GM20000 (cell line): ENCODE measurements at regions not wholly inside any gene's neighbourhood (a gene's known extent, or its start where the extent isn't known, plus 50 kb on each side); places are given as distances from the start of the nearest gene placed in this dataset.
"Not testable (repeated sequence)": the region's sequence is repeated elsewhere in the genome, so short reads cannot be mapped to it uniquely, and the experiment has no call there.

Experiments used
- DNase-seq: peaks from one replicate; pipeline ENCODE4 v3.0.0; 2012; ENCODE audit warnings: low spot score
- TF ChIP-seq, protein P1 (sequence below): IDR thresholded peaks from 2 replicates; pipeline ENCODE4 v1.5.1; 2012; ENCODE audit warnings: mild to moderate bottlenecking, control low read depth; ENCODE audit errors: extremely low read depth, missing control alignments

DNA sequence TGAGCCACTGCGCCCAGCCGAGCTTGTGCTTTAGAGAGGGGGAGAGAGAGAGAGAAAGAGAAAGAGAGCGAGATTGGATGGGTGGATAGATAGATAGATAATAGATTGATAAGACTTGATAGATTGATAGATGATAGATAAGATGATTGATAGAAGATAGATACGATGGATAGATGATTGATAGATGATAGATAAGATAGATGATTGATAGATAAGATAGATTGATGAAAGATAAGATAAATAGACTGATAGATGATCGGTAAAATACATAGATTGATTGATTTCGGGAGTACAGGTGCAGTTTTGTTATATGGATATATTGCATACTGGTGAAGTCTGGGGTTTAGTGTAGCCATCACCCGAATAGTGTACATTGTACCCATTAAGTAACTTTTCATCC is 65.9 kb downstream of the SPRING1 start:
- TF ChIP-seq, protein P1, sequence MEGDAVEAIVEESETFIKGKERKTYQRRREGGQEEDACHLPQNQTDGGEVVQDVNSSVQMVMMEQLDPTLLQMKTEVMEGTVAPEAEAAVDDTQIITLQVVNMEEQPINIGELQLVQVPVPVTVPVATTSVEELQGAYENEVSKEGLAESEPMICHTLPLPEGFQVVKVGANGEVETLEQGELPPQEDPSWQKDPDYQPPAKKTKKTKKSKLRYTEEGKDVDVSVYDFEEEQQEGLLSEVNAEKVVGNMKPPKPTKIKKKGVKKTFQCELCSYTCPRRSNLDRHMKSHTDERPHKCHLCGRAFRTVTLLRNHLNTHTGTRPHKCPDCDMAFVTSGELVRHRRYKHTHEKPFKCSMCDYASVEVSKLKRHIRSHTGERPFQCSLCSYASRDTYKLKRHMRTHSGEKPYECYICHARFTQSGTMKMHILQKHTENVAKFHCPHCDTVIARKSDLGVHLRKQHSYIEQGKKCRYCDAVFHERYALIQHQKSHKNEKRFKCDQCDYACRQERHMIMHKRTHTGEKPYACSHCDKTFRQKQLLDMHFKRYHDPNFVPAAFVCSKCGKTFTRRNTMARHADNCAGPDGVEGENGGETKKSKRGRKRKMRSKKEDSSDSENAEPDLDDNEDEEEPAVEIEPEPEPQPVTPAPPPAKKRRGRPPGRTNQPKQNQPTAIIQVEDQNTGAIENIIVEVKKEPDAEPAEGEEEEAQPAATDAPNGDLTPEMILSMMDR, result no peak
- no peak for DNase-seq

DNA sequence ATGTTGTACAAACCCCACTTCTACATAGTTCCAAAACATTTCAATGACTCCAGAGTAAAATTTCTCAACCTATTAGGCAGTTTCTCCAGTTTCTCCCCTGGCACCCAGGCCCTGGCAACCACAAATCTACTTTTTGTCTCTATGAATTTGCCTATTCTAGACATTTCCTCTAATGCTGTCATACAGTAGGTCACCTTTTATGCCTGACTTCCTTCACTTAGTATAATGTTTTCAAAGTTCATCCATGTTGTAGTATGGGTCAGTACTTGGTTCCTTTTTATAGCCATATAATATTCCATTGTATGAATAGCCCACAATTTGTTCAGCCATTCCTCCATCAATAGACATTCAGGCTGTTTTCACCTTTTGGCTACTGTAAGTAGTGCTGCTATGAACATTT is 67.0 kb downstream of the SPRING1 start:
- TF ChIP-seq, protein P1, result no peak
- DNase-seq, result no peak

DNA sequence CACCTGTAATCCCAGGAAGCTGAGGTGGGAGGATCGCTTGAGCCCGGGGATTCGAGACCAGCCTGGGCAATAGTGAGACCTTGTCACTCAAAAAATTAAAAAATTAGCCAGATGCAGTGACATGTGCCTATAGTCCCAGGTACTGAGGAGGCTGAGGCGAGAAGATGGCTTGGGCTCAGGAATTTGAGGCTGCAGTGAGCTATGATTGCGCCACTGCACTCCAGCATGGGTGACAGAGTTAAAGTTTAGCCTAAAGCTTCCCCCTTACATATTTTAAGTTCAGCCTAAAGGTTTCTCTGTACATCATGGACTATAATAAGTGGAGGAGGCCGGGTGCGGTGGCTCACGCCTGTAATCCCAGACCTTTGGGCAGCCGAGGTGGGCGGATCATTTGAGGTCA is 70.1 kb downstream of the SPRING1 start:
- TF ChIP-seq, protein P1, result no peak
- no peak for DNase-seq

DNA sequence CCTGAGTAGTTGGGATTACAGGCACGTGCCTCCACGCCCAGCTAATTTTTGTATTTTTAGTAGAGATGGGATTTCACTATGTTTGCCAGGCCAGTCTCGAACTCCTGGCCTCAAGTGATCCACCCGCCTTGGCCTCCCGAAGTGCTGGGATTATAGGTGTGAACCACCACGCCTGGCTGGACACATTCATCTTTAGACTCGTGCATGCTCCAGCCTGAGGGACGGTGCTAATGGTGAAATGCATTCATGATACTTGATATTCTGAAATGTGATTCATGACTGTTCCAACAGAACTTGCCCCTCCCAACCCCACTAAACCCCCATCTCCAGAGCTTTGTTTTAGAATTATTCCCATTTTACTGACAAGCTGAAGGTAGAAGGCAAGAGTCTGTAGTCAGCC is 71.0 kb downstream of the SPRING1 start:
- DNase-seq, result not testable (repeated sequence)

DNA sequence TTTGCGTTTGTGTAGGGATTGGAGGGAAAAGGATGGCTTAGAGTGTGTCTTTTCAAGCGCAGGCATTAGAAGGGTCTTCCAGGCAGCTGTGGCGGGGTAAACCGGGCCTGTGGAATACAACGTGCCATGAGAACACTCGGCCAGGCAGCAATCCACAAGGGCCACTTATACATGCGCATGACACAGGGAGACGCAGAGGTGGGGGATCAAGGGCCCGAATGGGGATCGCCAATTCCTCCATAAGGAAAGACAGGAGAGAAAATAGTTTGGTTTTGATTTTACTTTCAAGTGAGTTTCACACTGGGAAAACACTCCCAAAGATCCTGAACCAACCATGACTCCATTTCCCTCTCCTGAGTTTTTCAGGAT is 71.6 kb downstream of the SPRING1 start:
- no peak for DNase-seq
- TF ChIP-seq, protein P1, result no peak

DNA sequence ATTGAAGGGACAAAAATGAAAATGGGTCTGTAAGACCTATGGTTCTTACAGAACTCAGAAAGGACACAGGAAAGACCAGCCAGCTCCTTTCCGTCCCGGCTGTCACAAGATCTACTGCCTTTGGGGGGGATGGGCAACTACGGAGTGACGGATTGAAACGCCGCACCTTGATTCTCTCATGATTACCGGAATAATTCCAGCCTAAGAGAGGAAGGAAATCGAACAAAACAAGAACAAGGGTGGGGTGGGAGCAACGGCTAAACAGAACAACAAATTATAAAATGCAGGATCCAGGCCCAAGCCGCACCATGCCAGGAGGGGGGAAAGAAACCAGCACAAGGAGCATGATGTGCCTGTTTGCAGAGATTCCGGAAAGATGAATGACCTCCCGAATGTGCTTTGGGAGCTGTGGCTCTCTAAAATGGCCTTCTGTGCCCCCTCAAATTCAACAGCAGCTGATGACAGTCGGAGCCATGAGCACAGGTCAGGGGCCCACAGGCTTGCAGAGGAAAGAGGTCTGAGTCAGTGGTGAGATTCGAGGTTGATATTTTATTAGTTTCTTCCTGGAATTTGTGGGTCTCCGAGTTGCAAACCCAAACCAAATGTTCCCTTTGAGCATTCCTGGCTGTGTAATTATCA is 72.1 kb downstream of the SPRING1 start:
- TF ChIP-seq, protein P1, result no peak

DNA sequence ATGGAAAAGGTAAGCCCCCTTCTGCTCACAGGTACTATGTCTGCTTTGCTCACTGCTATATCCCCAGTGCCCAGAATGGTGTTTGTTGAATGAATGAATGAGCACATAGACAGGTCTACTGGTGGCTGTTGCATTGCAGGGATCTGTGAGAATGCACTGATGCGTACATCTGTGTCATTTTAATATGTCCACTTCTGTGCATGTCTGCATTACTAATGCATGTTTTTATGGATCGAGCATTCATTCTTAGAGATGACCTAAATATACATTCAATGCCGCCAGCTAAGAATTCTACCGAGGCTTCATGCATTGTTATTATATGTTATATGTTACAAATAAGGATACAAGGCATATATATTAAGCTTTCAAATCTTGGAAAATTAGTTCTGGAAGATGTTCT is 73.8 kb downstream of the SPRING1 start:
- TF ChIP-seq, protein P1, result no peak
- DNase-seq, result no peak

More for the DNA sequence above, 72.1 kb downstream of the SPRING1 start:
- no peak for DNase-seq

DNA sequence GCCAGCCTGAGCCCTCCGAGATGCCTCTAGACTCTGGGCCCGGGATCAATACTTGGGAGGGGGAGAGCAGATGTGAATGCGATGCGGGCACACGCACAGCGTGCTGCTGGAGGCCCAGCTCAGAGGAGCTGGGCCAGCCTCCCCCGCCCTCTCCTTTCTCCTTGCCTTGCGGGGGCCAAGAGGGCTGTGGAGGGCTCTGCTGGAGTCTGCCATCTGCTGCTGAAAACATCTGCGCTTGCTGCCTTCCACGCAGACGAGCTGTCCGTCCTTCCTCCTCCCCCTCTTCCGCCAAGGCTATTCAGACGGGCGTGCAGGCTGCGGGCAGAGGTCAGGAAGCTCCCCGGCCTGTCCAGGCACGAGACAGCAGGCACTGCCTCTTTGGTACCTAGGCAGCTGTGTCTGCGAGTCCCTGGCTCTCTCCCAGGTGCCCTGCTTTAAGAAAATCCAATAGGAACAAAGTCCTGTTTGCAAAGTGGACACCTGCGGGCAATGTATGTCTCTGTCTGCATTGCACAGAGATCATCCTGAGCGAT is 75.2 kb downstream of the SPRING1 start:
- TF ChIP-seq, protein P1, result no peak
- DNase-seq, result no peak
